ENCODE measurements at regions not wholly inside any gene's neighbourhood (a gene's known extent, or its start where the extent isn't known, plus 50 kb on each side); places are given as distances from the start of the nearest gene placed in this dataset.
"Not testable (repeated sequence)": the region's sequence is repeated elsewhere in the genome, so short reads cannot be mapped to it uniquely, and the experiment has no call there.

DNA sequence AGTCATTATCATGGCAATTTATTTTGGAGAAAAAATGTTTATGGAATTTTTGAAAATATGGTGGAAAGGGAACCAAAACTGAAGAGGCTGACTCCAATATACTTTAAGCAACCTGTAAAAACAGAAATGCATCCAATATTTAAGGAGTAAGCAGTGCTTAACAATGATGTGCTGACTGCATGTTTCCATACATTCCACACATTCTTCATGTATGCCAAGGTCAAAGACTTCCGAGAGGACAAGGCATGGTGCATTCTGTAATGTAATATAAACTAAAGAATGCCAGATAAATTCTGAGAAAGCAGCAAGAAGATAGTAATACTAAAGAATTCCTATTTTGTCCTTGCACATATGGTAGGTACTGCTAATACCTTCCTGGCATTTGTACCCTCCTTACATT, 2015.9 kb upstream of the CDH9 start:
- FAIRE-seq (no peak), DNase-seq (ENCODE audit: insufficient read length, low spot score) (no peak)

DNA sequence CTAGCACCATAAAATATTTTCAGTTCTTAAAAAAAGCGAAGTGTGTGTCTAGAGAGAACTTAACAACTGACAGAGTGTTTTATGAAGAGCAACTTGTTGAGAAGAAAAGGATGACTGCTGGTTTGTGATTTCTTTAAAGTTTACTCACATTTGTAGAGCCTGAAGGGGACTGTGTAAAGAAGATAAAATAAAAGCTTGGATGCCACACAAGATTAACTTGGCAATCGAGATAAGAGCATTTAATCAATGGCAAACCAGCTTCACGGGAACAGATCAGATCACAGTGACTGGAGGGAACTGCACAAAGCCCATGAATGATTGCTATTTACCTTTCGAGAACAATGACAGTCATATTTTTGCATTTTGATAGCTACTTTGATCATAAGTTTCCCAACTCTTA, 2013.1 kb upstream of the CDH9 start:
- FAIRE-seq = no peak
- no peak for DNase-seq (ENCODE audit: insufficient read length, low spot score)

DNA sequence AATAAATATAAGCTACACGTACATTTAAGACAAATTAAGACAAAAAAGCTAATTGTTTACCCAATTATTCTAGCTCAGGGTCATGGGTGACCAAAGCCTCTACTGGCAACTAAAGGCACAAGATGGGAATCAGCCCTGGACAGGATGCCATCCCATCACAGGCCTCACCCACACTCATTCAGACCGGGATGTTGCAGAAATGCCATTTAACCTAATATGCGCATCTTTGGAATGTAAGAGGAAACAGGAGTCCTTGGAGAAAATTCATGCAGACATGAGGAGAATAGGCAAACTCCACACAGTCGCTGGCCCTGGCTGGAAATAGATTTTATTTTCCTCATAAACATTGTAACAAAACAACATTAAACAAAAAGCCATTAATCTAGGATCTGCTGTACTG, 2003.8 kb upstream of the CDH9 start:
- FAIRE-seq = no peak
- DNase-seq (ENCODE audit: insufficient read length, low spot score) = no peak

DNA sequence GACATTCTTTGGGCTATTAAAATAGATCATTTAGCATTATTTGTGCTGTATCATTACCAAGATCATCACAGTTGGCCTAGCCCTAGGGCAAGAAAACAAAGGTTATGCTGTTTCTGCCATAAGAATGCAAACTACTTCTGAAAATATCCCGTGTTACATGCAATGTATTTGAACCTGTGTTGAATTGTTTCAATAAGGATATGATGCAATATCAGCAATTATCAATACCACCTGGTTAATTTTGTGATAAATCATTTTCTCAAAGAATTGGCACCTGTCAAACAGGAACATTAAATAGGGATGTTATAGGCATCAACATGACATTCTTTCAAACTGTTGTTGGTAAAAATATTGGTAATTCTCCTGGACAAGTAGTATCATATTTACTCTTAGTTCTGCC, 2002.0 kb upstream of the CDH9 start:
- no peak for FAIRE-seq
- no peak for DNase-seq (ENCODE audit: insufficient read length, low spot score)

DNA sequence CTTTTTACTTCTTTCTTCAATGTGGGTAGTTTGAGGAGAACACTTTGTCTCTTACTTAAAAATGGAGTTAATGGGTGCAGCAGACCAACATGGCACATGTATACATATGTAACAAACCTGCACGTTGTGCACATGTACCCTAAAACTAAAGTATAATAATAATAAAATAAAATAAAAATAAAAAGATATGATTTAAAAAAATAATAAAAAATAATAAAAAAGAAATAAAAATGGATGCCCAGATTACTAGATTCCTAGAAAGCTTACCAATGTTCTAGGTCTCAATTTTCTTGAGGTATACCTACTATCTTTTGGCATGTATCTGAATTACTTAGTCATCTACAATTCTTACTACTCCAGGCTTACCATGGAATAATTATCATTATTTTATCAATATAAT, 2001.6 kb upstream of the CDH9 start:
- FAIRE-seq (no peak), DNase-seq (ENCODE audit: insufficient read length, low spot score) (no peak)

DNA sequence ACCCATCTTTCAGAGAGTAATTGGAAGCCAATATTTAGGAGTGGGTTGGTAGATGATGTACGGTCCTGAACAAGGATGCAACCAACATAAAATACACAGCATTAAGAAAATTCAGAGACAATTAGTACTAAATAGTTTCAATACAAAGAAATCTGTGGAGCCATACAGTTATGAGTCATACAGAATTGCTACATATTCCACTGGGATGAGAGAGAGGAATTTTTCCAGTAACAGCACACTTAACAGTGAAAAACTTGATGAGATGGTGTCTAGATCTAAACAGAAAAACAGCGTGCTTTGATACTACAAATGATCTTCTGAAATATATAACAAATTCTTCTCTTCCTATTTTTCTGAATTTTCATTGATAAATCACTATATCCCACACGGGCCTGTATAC, 1999.3 kb upstream of the CDH9 start:
- FAIRE-seq = no peak

DNA sequence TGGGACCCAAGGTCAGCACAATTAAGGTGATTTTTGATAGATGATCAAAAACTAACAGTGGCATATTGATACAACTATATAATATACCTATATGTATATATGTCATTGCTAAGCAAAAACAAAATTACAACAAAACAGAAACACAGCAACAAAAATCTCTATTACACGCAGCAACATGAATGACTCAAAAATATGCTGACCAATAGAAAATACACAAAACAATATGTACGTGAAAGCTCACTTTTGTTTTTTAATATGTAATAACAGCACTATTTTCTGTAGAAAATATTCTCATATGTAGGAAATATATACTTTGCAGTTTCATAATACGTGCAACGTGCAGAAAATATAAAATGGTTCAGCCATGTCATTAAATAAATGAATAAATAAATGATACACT, 1985.7 kb upstream of the CDH9 start:
- FAIRE-seq (no peak), DNase-seq (ENCODE audit: insufficient read length, low spot score) (no peak)

More for the DNA sequence above, 1999.3 kb upstream of the CDH9 start:
- DNase-seq (ENCODE audit: insufficient read length, low spot score) = no peak

DNA sequence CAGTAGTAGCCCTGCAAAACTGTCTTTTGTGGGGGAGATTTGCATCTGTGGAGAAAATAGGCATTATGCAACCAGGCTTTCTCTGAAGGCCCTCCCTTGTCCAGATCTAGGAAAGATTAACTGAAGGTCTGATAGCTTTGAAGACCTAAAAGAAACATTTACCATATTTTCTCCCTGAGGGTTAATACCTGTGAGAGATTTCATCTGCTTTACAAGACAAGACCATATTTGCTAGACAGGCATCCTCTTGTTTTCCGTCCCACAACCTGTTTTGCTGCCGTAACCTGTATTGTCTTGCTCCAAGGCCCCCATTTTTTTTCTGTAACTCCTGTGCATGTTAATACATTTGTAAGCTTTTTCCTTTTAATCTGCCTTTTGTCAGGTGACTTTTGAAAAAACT, 1985.2 kb upstream of the CDH9 start:
- FAIRE-seq = no peak
- no peak for DNase-seq (ENCODE audit: insufficient read length, low spot score)

DNA sequence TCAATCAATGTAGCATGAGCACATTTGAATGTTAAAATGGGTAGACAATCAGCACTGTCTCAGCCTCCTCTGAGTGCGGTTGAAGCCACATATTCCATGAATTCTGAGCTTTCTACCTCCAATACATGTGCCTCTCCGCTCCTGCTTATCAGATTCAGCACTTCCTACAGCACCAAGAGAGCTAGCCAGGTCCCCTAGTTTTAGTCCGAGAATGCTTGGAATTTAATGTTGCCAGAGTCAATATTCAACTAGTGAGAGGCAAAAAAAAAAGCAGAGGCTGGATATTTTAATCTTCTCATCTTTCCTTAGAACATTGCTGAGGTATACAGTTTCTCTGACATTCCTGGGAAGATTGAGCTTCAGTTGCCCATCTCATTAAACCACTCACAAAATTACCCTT, 1979.1 kb upstream of the CDH9 start:
- DNase-seq (ENCODE audit: insufficient read length, low spot score) (no peak), FAIRE-seq (no peak)

DNA sequence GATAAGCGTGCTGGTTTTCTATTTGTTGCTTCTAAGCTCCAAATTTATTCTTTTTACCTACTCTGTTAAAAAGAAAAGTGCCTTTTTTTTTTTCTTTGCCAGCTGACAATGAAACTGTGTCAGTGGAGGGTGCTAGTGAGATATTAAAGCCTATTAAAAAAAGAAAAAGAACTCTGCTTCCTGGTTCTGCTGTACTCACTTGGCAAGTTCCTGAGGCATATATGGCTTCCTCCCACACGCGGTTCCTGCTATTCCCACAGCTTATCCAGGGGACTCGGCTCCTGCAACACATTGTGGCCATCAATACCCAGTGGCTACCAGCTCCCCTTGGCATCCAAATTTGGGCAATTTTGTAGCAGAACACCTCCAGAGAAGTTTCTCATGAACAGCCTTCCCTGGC, 1977.7 kb upstream of the CDH9 start:
- DNase-seq (ENCODE audit: insufficient read length, low spot score) (no peak), FAIRE-seq (no peak)

DNA sequence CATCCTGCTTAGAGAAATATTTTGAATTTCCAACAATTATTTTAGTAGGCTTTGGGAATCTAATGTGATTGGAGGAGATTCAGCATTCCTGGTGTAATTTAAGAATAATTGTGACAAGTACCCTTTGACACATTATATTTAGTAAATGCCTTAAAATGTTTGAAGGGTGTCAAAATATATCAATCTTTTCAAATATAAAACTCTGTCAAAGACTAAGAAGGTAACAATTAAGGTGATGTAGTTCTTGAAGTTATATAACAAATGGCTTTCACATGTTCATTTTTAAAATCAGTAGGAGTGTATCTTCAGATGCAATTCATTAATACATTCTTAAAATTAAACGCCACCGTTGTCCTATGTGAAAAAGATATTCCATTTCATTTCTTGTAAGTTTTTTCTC, 1977.1 kb upstream of the CDH9 start:
- FAIRE-seq = no peak

DNA sequence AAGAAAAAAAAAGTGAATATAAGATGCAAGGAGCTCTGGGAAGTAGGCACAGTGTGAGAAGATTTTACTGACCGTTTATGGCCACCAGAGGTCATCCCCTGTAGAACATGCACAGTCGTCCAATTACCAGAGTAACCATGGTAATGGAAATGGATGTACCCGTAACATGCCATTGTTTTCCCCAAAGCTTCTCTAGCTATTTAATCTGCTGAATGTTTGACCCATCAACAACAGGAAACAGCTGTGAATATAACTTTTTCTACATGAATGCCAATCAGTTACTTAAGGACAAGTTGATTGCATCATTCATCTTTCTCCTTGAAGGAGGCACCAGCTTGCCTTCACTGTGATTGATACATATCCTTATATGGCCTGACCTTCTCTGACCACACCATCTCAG, 1967.0 kb upstream of the CDH9 start:
- FAIRE-seq = no peak
- no peak for DNase-seq (ENCODE audit: insufficient read length, low spot score)

More for the DNA sequence above, 1977.1 kb upstream of the CDH9 start:
- no peak for DNase-seq (ENCODE audit: insufficient read length, low spot score)

DNA sequence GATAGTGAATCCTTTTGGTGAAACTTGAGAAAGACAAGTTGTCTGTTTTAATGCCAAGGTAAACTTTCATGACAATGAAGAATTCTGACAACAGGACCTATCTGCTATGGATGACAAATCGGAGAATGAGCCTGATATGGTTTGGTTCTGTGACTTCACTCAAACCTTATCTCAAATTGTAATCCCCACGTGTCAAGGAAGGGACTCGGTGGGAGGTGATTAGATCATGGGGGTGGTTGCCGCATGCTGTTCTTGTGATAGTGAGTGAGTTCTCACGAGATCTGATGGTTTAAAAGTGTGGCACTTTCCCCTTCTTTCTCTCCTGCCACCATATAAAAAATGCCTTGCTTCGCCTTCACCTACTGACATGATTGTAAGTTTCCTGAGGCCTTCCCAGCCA, 1964.1 kb upstream of the CDH9 start:
- DNase-seq (ENCODE audit: insufficient read length, low spot score) (no peak), FAIRE-seq (no peak)

DNA sequence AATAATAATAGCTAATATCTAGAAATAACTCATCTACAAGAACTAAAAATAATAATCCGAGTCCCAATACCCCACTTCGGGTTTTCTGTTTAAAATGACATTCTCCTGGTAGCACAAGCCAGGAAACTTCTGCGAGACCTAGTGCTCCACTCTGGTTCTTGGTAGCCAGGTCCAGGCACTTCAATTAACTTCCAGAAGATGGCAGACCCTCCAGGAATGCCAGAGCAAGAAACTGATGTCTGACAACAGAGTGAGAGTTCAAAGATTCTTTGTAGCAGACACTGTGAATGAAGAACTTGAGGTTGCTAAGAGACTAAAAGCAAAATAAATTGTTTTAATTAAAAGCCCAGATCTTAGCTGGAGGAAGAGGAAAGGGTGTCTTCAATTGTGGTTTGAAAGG, 1963.3 kb upstream of the CDH9 start:
- DNase-seq (ENCODE audit: insufficient read length, low spot score) = no peak
- no peak for FAIRE-seq

DNA sequence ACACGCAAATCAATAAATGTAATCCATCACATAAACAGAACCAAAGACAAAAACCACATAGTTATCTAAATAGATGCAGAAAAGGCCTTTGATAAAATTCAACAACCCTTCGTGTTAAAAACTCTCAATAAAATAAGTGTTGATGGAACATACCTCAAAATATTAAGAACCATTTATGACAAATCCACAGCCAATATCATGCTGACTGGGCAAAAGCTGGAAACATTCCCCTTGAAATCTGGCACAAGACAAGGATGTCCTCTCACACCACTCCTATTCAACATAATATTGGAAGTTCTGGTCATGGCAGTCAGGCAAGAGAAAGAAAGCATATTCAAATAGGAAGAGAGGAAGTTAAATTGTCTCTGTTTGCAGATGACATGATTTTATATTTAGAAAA, 1946.3 kb upstream of the CDH9 start:
- no peak for FAIRE-seq
- DNase-seq (ENCODE audit: insufficient read length, low spot score) = no peak

DNA sequence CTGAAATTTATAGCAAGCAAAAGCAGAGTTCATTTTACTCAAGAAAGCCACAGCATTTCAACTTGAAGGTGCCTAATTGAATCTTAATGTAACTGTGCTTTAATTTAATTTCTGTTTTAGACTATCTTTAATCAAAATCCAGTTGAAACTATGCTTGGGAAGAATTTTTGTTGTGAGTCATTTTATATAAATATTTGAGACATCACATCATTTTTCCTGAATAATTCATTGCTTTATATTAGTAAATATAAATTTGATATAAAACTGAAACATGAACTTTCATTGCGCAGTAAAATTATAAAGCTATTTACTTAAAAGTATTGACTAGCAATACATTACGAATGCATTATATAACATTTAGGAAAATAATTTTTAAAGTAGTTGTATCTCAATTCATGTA, 1937.1 kb upstream of the CDH9 start:
- DNase-seq (ENCODE audit: insufficient read length, low spot score) = no peak
- no peak for FAIRE-seq

DNA sequence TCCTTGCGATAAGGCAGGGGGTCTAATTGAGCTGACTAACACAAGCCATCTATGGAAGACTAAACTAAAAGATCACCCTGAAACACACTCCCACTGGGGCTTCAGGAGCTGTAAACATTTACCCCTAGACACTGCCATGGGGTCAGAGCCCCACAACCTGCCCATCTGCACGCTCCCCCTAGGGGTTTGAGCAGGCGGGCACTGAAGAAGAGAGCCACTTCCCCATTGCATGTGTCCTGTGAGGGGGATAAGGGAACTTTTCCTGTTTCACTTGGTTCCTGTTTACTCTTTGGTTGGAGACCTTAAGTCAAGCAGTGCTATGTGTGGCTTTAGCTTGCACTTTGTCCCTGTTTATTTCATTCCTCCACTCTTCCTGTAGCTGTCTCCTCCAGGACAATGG, 1929.5 kb upstream of the CDH9 start:
- no peak for FAIRE-seq
- no peak for DNase-seq (ENCODE audit: insufficient read length, low spot score)

DNA sequence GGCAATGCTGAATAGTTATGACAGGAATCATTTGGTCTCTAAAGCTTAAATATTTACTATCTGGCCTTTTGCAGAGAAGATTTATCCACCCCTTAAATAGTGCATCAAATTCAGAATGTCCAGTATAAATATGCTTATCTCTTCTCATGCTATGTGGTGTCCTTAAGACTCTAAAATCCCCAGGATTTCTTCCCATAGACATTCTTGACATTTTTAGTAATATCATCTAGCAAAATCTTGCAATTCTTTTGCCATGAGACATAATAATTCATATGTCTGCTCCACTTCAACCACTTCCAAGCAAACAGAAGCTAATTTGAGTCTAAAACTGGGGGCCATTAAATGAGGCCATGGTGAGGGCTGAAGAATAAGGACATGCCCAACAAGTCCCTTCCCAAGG, 1923.4 kb upstream of the CDH9 start:
- DNase-seq (ENCODE audit: insufficient read length, low spot score) (no peak), FAIRE-seq (no peak)

DNA sequence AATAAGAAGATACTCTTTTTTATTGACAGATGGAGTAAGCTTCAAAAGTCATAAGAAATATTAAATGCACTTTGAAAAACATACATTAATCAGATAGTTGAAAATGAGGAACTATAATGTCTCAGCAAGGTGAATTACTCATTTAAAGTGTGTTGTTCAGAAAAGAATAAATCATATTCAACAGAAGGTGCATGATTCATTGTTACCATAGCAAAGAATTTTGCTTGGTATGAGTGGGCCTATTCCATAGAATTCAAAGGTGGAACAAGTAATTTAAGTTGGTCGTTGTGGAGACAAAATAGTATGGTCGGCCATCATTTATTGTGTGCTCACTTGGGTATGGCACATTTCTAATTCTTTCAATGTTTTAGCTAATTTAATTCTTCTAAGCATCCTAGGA, 1920.2 kb upstream of the CDH9 start:
- FAIRE-seq (no peak), DNase-seq (ENCODE audit: insufficient read length, low spot score) (no peak)

DNA sequence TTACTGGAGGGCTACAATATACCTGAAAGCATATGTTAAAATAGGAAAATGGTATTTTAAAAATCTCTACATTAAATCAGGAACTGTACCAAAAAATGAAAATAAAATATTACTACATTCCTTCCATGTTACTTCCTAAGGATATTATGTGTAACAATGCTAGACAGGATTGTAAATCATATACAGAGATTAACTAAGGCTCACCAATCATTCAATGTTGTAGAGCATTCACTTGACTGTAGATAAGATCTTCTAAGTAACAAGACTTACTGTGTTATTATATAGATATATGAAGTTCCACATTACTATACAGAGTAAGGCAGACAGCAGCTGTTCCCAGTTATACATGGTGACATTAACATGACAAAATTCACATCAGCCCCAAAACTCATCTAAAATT, 1919.1 kb upstream of the CDH9 start:
- DNase-seq (ENCODE audit: insufficient read length, low spot score) = no peak
- no peak for FAIRE-seq

DNA sequence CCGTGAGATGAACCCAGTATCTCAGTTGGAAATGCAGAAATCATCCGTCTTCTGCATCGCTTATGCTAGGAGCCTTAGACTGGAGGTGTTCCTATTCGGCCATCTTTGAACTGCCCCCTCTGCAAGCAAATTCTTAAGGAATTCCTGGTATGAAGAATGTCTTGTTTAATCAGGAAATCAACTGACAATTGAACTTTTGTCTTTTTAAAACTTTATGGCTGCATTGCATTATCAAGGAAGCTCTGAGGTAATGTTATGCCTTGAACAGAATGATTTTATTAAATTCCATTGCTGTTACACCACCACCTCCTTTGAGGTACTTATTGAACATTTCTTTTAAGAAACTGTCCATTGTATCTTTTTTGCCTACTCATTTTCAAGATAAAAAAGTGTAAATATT, 1915.7 kb upstream of the CDH9 start:
- FAIRE-seq = no peak
- no peak for DNase-seq (ENCODE audit: insufficient read length, low spot score)

DNA sequence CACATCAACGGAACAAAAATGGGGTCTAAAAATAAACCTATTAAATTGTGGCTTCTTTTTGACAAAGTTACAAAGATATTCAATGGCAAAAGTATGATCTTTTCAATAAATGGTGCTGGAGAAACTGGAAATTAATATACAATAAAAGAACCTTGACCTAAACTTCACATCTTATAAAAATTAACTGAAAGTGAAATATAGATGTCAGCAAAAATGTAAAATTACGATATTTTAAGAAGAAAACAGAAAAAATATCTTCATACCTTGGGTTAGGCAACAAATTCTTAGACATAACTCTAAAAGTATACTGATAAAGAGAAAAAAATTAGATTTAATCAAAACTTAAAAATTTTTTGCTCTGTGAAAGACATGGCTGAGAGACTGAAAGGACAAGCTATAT, 1909.5 kb upstream of the CDH9 start:
- FAIRE-seq = no peak
- DNase-seq (ENCODE audit: insufficient read length, low spot score) = no peak

DNA sequence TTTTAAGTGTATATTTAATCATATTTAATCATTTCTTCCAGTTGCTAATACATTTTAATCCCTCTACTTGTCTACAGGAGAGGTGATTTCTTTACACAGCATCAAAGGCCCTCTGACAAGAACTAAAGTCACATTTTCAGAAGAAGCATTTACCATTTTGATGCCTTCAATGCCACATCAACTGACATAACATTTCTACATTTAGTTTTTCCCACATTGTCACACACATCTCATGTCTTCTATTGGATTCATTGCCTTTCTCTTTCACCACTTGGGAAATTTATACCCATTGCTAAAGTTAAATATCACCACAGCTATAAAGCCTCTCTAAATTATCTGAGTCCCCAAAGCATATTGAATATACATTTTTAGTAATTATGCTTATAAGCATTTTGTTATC, 1907.5 kb upstream of the CDH9 start:
- DNase-seq (ENCODE audit: insufficient read length, low spot score) = no peak
- no peak for FAIRE-seq

DNA sequence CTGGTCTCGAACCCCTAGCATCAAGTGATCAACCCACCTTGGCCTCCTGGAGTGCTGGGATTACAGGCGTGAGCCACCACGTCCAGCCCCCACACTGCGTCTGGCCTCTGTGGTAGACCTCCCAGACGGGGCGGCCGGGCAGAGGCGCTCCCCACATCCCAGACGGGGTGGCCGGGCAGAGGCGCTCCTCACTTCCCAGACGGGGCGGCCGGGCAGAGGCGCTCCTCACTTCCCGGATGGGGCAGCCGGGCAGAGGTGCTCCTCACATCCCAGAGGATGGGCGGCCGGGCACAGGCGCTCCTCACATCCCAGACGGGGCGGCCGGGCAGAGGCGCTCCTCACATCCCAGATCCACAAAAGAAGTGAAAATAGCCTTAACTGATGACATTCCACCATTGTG, 1891.0 kb upstream of the CDH9 start:
- not testable (repeated sequence) for DNase-seq (ENCODE audit: insufficient read length, low spot score); FAIRE-seq

Measured in GM19239 (cell line).